MM.1S (cell line): ENCODE measurements at regions not wholly inside any gene's neighbourhood (a gene's known extent, or its start where the extent isn't known, plus 50 kb on each side); places are given as distances from the start of the nearest gene placed in this dataset.

ENCODE experiments used
- EZH2 ChIP-seq: fragments of 300-600 bp; sonication (generic); optimal IDR thresholded peaks from 2 replicates; pipeline ENCODE3; 2017; ENCODE audit warnings: low read depth, mild to moderate bottlenecking, antibody characterized with exemption, low read length, mixed read lengths
- EZH2phosphoT487 ChIP-seq: fragments of 300-600 bp; sonication (generic); IDR thresholded peaks from 2 replicates; pipeline ENCODE4 v1.6.1; 2018; ENCODE audit warnings: antibody characterized with exemption, low read length
- TF ChIP-seq, protein P1 (sequence below): fragments of 300-600 bp; sonication (generic); IDR thresholded peaks from 2 replicates; pipeline ENCODE4 v1.5.1; 2016; ENCODE audit warnings: antibody characterized with exemption, low read length, mixed read lengths

DNA sequence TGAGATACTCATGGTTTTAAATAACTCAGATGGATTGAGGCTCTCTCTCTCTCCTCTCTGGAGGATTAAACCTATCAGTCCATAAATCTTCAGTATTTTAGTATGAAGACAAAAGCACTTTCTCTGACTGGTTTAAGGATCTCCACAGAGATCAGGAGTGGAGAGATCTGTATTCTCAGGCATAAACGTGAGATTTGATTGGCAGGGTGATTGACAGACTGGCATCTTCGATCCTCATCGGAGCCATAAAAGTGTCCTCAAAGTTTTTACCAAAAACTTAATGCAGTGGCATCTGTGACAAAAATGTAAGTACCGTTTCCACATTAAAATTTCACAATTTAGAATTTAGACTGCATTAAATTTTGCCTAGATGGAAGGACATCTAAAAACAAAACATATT, 870.1 kb downstream of the KCNJ2 start:
- TF ChIP-seq, protein P1, sequence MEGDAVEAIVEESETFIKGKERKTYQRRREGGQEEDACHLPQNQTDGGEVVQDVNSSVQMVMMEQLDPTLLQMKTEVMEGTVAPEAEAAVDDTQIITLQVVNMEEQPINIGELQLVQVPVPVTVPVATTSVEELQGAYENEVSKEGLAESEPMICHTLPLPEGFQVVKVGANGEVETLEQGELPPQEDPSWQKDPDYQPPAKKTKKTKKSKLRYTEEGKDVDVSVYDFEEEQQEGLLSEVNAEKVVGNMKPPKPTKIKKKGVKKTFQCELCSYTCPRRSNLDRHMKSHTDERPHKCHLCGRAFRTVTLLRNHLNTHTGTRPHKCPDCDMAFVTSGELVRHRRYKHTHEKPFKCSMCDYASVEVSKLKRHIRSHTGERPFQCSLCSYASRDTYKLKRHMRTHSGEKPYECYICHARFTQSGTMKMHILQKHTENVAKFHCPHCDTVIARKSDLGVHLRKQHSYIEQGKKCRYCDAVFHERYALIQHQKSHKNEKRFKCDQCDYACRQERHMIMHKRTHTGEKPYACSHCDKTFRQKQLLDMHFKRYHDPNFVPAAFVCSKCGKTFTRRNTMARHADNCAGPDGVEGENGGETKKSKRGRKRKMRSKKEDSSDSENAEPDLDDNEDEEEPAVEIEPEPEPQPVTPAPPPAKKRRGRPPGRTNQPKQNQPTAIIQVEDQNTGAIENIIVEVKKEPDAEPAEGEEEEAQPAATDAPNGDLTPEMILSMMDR, result no peak
- TF ChIP-seq EZH2 (no peak), EZH2phosphoT487 (no peak)
